Neuron (in vitro differentiated cells): ENCODE measurements at regions not wholly inside any gene's neighbourhood (a gene's known extent, or its start where the extent isn't known, plus 50 kb on each side); places are given as distances from the start of the nearest gene placed in this dataset.
"Not testable (repeated sequence)": the region's sequence is repeated elsewhere in the genome, so short reads cannot be mapped to it uniquely, and the experiment has no call there.

ENCODE experiments used
- H2AFZ ChIP-seq: one replicate; pipeline ENCODE4 v1.6.1; 2013; ENCODE audit warnings: low read depth, mild to moderate bottlenecking, inconsistent platforms, low read length, moderate library complexity
- H3K27me3 ChIP-seq: one replicate; pipeline ENCODE4 v1.6.1; 2013; ENCODE audit warnings: low read length; ENCODE audit not compliant: insufficient read depth
- H3K36me3 ChIP-seq: one replicate; pipeline ENCODE4 v1.6.1; 2013; ENCODE audit warnings: low read length; ENCODE audit not compliant: insufficient read depth
- H3K4me1 ChIP-seq: one replicate; pipeline ENCODE4 v1.6.1; 2013; ENCODE audit warnings: low read length; ENCODE audit not compliant: insufficient read depth
- H3K4me3 ChIP-seq: 2 replicates; pipeline ENCODE4 v1.5.1; 2013; ENCODE audit warnings: mild to moderate bottlenecking, low read length, moderate library complexity
- H3K9me3 ChIP-seq: one replicate; pipeline ENCODE4 v1.6.1; 2013; ENCODE audit warnings: low read length

- peaks cover 3% of the 10 kb centered on the region for H3K4me1 ChIP-seq
- no peak overlapping the region for H2AFZ ChIP-seq
- no peaks in the 10 kb centered on the region for H3K27me3 ChIP-seq
- H3K36me3 ChIP-seq: no peaks in the 10 kb centered on the region
- H3K9me3 ChIP-seq: no peaks in the 10 kb centered on the region
- H3K4me3 ChIP-seq: no peak overlapping the region
Measured at GRCh38 chr4:135917011-135917410, 1615.3 kb downstream of the PCDH18 start.

- Histone ChIP-seq H3K4me1 (no peaks in the 10 kb centered on the region), H3K4me3 (no peak overlapping the region), H3K36me3 (no peaks in the 10 kb centered on the region)
Measured at GRCh38 chr4:135900956-135901355, 1631.3 kb downstream of the PCDH18 start.

GRCh38 chr4:135864304-135864703 is 1662.7 kb upstream of the PABPC4L start:
- not testable (repeated sequence) for H3K9me3 ChIP-seq, H3K4me1 ChIP-seq, H2AFZ ChIP-seq, H3K4me3 ChIP-seq, H3K27me3 ChIP-seq, H3K36me3 ChIP-seq

More at GRCh38 chr4:135900956-135901355, 1631.3 kb downstream of the PCDH18 start:
- Histone ChIP-seq H3K9me3 (no peaks in the 10 kb centered on the region), H3K27me3 (no peaks in the 10 kb centered on the region), H2AFZ (no peak overlapping the region)

GRCh38 chr4:135840781-135841180 is 1639.2 kb upstream of the PABPC4L start:
- Histone ChIP-seq H3K27me3 (no peaks in the 10 kb centered on the region), H3K4me1 (peaks cover 12% of the 10 kb centered on the region), H3K9me3 (no peaks in the 10 kb centered on the region), H2AFZ (no peak overlapping the region), H3K4me3 (no peak overlapping the region), H3K36me3 (no peaks in the 10 kb centered on the region)

- Histone ChIP-seq H3K36me3 (no peaks in the 10 kb centered on the region), H3K27me3 (no peaks in the 10 kb centered on the region), H3K9me3 (no peaks in the 10 kb centered on the region), H3K4me1 (peaks cover 12% of the 10 kb centered on the region), H2AFZ (peak overlapping the region; percentile 31), H3K4me3 (no peak overlapping the region)
Measured at GRCh38 chr4:135839712-135840111, 1638.1 kb upstream of the PABPC4L start.

GRCh38 chr4:135838889-135839288 is 1637.3 kb upstream of the PABPC4L start:
- Histone ChIP-seq H3K4me1 (peaks cover 12% of the 10 kb centered on the region), H3K9me3 (no peaks in the 10 kb centered on the region), H3K27me3 (no peaks in the 10 kb centered on the region), H3K36me3 (no peaks in the 10 kb centered on the region), H3K4me3 (no peak overlapping the region), H2AFZ (peak overlapping the region; percentile 49)

- Histone ChIP-seq H2AFZ (no peak overlapping the region), H3K4me1 (peaks cover 12% of the 10 kb centered on the region)
Measured at GRCh38 chr4:135834471-135834870, 1632.9 kb upstream of the PABPC4L start.

GRCh38 chr4:135833529-135833928 is 1631.9 kb upstream of the PABPC4L start:
- Histone ChIP-seq H3K4me1 (peaks cover 3% of the 10 kb centered on the region), H3K4me3 (no peak overlapping the region), H3K9me3 (no peaks in the 10 kb centered on the region), H2AFZ (no peak overlapping the region), H3K27me3 (no peaks in the 10 kb centered on the region), H3K36me3 (no peaks in the 10 kb centered on the region)

More at GRCh38 chr4:135834471-135834870, 1632.9 kb upstream of the PABPC4L start:
- Histone ChIP-seq H3K27me3 (no peaks in the 10 kb centered on the region), H3K4me3 (no peak overlapping the region), H3K9me3 (no peaks in the 10 kb centered on the region), H3K36me3 (no peaks in the 10 kb centered on the region)

GRCh38 chr4:135824759-135825296 is 1623.2 kb upstream of the PABPC4L start:
- H3K4me3 ChIP-seq: no peak overlapping the region
- H2AFZ ChIP-seq: no peak overlapping the region

GRCh38 chr4:135804785-135805184 is 1603.2 kb upstream of the PABPC4L start:
- Histone ChIP-seq H3K36me3 (no peaks in the 10 kb centered on the region), H3K4me1 (no peaks in the 10 kb centered on the region), H3K9me3 (no peaks in the 10 kb centered on the region), H3K27me3 (no peaks in the 10 kb centered on the region), H2AFZ (no peak overlapping the region), H3K4me3 (no peak overlapping the region)

More at GRCh38 chr4:135824759-135825296, 1623.2 kb upstream of the PABPC4L start:
- Histone ChIP-seq H3K4me1 (no peaks in the 10 kb centered on the region), H3K9me3 (no peaks in the 10 kb centered on the region), H3K27me3 (no peaks in the 10 kb centered on the region), H3K36me3 (no peaks in the 10 kb centered on the region)

- H3K4me3 ChIP-seq: no peak overlapping the region
- H2AFZ ChIP-seq: no peak overlapping the region
- no peaks in the 10 kb centered on the region for H3K9me3 ChIP-seq
Measured at GRCh38 chr4:135777361-135777760, 1575.8 kb upstream of the PABPC4L start.

GRCh38 chr4:135775909-135776308 is 1574.3 kb upstream of the PABPC4L start:
- no peak overlapping the region for H3K4me3 ChIP-seq
- no peaks in the 10 kb centered on the region for H3K27me3 ChIP-seq
- H3K9me3 ChIP-seq: no peaks in the 10 kb centered on the region
- no peak overlapping the region for H2AFZ ChIP-seq
- no peaks in the 10 kb centered on the region for H3K36me3 ChIP-seq
- H3K4me1 ChIP-seq: peaks cover 2% of the 10 kb centered on the region

More at GRCh38 chr4:135777361-135777760, 1575.8 kb upstream of the PABPC4L start:
- Histone ChIP-seq H3K4me1 (peaks cover under 1% of the 10 kb centered on the region), H3K27me3 (no peaks in the 10 kb centered on the region), H3K36me3 (no peaks in the 10 kb centered on the region)

GRCh38 chr4:135770505-135770904 is 1568.9 kb upstream of the PABPC4L start:
- H3K36me3 ChIP-seq: no peaks in the 10 kb centered on the region
- no peaks in the 10 kb centered on the region for H3K9me3 ChIP-seq
- no peak overlapping the region for H2AFZ ChIP-seq
- no peaks in the 10 kb centered on the region for H3K27me3 ChIP-seq
- peaks cover 2% of the 10 kb centered on the region for H3K4me1 ChIP-seq
- H3K4me3 ChIP-seq: no peak overlapping the region

GRCh38 chr4:135744928-135745327 is 1543.3 kb upstream of the PABPC4L start:
- H3K4me1 ChIP-seq: no peaks in the 10 kb centered on the region
- no peak overlapping the region for H3K4me3 ChIP-seq
- H3K36me3 ChIP-seq: no peaks in the 10 kb centered on the region
- H3K9me3 ChIP-seq: no peaks in the 10 kb centered on the region
- no peaks in the 10 kb centered on the region for H3K27me3 ChIP-seq
- H2AFZ ChIP-seq: no peak overlapping the region
